NCI-H2107 (cell line): ENCODE measurements at regions not wholly inside any gene's neighbourhood (a gene's known extent, or its start where the extent isn't known, plus 50 kb on each side); places are given as distances from the start of the nearest gene placed in this dataset.

Experiments used
- DNase-seq: peaks from one replicate; lab custom pipeline; 2025; lab: John Stamatoyannopoulos, UW

- DNase-seq: no peak
Measured at GRCh38 chr1:38541223-38541622, 318.3 kb downstream of the RRAGC start.

DNA sequence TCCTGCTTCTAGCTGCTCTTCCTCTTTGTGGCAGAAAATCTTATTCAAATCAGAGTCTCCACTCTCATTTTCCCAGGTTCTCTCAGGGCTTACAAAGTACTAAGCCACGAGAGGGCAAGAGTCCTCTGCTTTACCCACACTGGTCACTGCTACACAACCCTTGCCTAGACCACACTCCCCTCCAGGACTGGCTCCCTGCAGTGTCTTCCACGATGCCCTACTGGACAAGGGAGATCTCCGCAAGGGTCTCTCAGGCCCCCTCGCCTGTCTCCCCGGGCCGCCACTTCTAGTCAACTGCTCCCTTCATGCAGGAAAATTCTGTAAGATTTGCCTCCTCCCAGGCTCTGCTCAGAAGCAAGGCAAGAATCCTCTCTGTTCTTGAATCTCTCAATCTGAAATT, 319.6 kb downstream of the RRAGC start:
- no peak for DNase-seq

DNA sequence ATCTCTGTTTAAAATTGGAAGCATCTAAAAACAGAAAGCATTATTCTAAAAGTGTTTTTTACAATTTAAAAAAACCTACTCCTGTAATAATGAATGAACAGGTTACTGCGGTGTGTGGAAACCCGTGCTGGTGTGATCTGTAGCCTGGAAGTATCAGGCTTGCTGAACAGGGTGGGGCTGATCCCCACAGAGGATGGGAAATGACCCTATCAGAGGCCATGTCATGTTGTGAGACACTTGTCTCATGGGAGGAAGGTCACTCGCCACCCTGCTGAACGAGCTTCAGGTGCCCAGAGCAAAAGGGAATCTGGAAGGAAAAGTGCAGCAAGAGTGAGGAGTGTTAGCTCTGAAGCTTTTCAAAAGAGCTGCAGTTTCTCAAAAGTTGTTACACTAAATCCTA, 320.7 kb downstream of the RRAGC start:
- DNase-seq: no peak

DNA sequence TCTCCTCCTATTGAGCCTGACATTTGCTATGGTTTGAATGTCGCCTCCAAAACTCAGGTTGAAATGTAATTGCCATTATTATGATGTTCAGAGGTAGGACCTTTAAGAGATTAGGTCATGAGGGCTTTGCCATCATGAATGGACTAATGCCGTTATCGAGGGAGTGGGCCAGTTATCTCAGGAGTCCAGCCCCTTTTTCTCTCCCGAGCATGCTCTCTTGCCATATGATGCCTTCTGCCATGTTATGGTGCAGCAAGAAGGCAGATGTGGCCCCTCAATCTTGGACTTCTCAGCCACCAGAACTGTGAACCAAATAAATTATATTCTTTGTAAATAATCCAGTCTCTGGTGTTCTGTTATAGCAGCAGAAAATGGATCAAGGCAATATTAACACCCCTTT, 323.5 kb downstream of the RRAGC start:
- DNase-seq: no peak

DNA sequence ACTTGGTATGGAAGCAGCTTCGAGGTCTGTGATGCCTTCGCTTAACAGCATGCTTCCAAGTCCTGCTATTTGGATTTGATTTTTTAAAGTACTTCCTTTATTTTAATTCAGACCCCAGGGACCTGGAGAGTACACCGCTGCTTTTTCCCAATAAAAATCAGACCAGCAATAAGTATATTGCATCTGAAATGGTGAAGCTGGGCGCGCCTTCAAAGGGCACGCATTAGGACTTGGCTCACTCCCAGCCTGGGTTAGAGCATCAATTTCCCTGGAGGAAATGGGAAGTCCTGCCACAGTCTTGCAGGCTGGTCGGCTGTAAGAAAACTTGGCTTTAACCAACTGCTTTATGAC, 325.1 kb downstream of the RRAGC start:
- DNase-seq: no peak

- DNase-seq: no peak
Measured at GRCh38 chr1:38533772-38534472, 325.6 kb downstream of the RRAGC start.

GRCh38 chr1:38530957-38531356, 328.6 kb downstream of the RRAGC start:
- no peak for DNase-seq

- DNase-seq: no peak
Measured at GRCh38 chr1:38529946-38530345, 329.6 kb downstream of the RRAGC start.

- no peak for DNase-seq
Measured at GRCh38 chr1:38529391-38529790, 330.2 kb downstream of the RRAGC start.

- DNase-seq: no peak
Measured at GRCh38 chr1:38528623-38529022, 330.9 kb downstream of the RRAGC start.

DNA sequence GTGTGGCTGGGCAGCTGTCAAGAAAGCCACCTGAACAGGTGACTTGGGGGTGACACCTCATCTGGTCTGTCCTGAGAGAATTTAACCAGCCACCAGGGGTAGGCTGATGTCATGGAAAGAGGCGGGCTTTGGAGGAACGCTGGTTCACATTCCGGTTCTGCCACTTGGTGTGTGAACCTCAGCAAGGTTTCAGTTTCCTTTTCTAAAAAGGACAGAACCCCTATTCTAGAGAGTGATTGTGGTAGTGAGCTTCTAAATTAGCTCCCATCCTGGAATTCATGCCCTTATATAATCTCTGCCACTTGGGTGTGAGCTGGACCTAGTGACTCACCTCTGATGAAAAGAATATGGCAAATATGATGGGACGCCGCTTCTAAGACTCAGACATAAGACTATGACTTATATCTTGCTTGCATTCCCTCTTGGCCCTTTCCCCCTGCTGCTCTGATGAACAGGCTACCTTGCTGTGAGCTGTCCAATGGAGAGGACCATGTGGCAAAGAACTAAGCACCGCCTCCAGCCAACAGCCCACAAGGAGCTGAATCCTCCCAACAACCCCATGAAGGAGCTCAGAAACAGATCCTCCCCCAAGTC, 332.1 kb downstream of the RRAGC start:
- no peak for DNase-seq

DNA sequence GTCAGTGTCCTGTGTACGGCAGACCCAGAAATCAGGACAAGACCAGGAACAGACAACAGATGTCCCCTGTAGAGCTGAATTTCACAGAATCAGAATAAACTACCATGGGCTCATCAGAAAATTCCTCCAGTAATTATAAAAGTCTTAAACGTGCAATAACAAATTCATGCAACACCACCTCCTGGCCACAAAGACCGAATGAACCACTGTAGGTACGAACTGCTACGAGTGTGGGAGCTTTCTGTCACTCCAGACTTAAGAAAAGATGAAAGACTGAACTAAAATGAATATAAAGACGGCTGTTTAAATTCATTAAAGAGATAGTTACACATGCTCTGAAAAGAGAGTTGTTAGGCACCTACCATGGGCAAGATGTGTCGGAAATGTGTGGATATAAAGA, 333.5 kb downstream of the RRAGC start:
- DNase-seq: no peak

- no peak for DNase-seq
Measured at GRCh38 chr1:38525343-38526043, 334.1 kb downstream of the RRAGC start.

DNA sequence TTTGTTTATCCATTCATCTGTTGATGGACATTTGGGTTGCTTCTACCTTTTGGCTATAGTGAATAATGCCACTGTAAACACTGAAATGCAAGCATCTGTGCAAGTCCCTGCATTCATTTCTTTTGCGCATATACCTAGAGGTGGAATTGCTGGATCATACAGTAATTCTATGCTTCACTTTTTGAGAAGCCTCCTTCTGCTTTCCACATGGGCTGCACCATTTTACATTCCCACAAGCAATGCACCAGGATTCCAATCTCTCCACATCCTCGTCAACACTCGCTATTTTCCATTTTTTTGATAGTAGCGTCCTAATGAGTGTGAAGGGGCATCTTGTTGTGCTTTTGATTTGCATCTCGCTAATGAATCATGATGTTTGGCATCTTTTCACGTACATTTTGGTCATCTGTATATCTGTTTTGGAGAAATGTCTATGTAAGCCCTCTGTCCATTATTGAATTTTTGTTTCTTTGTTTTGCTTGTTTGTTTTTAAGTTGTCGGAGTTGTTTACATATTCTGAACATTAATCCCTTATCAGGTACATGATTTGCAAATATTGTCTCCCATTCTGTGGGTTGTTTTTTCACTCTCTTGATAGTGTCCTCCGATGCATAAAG, 335.4 kb downstream of the RRAGC start:
- no peak for DNase-seq

GRCh38 chr1:38523568-38523939, 336.0 kb downstream of the RRAGC start:
- no peak for DNase-seq

DNA sequence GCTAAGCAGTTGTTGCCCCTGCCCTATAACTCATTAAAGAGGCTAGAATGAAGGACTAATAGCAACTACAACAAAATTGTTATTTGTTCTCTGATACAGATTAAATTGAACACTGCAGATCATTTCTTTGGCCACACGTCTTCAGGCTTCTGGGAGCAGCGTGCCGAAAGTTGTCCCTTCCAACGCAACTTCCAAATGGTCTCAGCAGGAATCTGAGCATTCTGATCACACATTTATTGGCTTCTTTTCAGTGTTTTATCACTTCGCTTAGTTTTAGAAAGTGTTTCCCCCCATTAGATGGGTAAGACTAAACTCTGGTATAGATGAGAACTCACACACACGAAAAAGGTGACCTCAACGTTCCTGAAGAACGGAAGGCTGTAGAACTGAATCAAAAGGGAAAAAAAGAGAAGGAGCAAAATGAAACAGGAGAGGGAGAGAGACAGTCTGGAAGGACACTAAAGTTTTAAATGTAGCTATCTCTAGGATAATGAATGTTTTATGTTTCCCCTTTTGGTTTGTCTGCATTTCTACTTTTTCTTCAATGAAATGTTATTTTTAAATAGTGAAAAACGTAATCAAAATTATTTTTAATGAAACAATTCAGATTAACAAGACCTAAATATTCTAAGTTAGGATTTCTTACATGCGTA, 336.5 kb downstream of the RRAGC start:
- no peak for DNase-seq

DNA sequence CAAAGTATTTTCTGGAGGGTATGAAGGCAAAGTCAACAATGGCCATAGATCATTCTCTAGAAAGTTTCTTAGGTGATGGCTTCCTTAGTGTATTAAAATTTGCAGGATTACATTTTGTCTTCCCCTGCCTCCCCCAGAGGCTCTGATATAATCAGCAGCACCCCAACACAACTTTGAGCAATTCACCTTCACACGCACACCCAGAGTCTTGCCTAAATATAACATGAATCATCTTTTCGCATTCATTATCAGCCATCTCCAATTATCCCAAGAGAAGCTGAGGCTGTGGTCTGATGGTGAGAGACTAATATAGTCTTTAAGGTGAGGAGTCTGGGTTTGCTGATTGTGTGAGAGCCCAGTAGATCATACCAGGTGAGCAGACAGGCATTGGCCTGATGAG, 343.0 kb downstream of the RRAGC start:
- no peak for DNase-seq

- no peak for DNase-seq
Measured at GRCh38 chr1:38512789-38513188, 346.8 kb downstream of the RRAGC start.

- no peak for DNase-seq
Measured at GRCh38 chr1:38512024-38512767, 347.4 kb downstream of the RRAGC start.

DNA sequence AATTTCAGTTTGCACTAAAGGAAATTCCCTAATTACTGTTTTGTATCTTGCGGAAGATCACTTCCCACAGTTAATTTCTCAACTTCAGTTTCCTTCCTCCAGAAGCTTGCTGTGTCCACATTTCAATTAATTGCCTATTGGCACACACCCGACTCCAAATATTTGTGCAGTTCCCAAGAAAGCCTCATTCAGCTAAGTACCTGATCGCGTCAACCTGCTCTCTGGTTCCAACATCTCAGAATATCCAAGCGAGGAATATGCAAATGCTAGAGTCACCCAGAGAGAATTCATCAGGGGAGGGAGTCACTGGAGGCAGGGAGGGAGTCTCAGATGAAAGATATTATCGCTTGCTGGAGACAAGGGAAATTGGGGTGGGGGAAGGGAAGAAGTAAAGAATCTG, 351.3 kb downstream of the RRAGC start:
- DNase-seq: no peak

DNA sequence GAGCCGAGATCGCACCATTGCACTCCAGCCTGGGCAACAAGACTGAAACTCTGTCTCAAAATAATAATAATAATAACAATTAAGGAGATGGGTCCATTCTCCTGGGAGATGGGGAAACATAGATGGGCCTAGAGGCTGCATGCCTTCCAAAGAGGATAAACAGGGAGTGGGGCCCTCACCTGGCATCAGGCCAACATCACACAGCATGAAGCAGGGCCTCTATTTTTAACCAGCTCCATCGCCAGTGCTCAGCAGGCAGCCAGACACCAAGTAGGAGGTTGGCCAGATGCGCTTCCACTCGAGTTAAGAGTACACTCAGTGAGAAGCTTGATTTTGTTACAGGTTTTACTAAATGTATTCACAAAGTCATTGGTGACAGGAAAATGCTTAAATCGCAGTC, 352.0 kb downstream of the RRAGC start:
- no peak for DNase-seq

- DNase-seq: no peak
Measured at GRCh38 chr1:38505944-38506343, 353.6 kb downstream of the RRAGC start.
